ENCODE measurements at regions not wholly inside any gene's neighbourhood (a gene's known extent, or its start where the extent isn't known, plus 50 kb on each side); places are given as distances from the start of the nearest gene placed in this dataset.

- DNase-seq, result peak; percentile 35
These were observed 328.2 kb upstream of the LRATD1 start for GRCh38 chr2:14304326-14304725.

DNA sequence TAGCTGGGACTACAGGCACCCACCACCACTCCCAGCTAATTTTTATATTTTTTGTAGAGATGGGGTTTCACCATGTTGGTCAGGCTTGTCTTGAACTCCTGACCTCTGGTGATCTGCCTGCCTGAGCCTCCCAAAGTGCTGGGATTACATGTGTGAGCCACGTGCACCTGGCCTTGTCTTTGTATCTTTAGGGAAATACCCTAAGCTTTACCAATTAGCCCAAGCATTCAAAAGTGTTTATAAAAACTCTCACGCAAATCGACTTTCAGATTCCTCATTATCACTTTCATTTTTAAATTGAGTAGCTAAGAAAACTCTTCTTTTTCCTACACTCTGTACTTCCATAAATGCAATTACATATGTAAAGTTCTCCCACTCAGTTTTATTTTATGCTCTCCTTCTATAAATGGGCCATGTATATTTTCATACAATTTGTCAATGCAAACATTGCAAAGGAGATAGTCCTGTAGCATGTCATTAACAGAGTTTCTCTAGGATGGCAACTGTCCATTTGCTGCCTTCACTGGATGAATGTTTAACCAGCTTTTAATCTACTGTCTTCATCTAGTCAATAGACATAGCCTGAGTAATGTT is 326.2 kb upstream of the LRATD1 start:
- DNase-seq, result no peak

GRCh38 chr2:14313341-14313740 is 319.2 kb upstream of the LRATD1 start:
- DNase-seq, result no peak

GRCh38 chr2:14316594-14316993 is 315.9 kb upstream of the LRATD1 start:
- no peak for DNase-seq

- DNase-seq, result no peak
These were observed 311.2 kb upstream of the LRATD1 start for GRCh38 chr2:14321357-14321756.

DNA sequence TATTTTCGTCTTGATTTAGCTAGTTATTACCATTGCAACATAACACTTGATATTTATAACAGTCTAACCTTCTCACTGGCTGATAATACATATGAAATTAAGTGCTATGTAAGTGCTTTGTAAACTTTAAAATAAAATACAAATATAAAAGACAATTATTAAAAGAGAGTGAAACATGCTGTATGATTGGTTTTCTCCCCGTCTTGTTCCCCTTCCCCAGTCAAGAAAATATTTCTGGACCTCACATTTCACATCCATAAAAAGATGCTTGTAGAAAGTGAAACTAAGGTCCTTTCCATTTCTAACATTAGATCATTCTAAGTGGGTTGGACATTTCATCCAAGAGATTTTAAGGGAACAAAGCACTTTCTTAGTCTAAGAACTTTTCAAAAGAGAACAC is 310.2 kb upstream of the LRATD1 start:
- DNase-seq, result peak; percentile 31

GRCh38 chr2:14324308-14324707 is 308.2 kb upstream of the LRATD1 start:
- peak; percentile 84 for DNase-seq

DNA sequence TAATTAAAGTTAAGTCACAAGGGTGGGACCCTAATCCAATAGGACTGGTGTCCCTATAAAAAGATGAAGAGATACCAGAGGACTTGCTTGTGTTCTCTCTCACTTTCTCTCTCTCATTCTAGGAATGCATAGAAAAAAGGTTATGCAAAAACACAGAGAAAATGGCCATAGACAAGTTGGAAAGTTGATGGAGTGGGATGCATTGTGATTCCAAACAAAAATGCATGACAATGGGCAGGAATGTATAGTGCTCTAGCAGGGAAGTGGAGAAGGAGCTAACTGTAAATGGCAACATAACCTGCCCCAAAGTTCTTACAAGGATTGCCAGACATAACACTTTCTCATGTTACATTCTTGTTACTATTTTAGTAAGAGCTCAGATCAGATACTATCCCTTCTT is 301.6 kb upstream of the LRATD1 start:
- DNase-seq, result no peak

GRCh38 chr2:14336759-14337382 is 295.6 kb upstream of the LRATD1 start:
- DNase-seq, result peak; percentile 28

GRCh38 chr2:14340703-14341102 is 291.8 kb upstream of the LRATD1 start:
- no peak for DNase-seq

GRCh38 chr2:14342313-14342712 is 290.2 kb upstream of the LRATD1 start:
- DNase-seq, result no peak

DNA sequence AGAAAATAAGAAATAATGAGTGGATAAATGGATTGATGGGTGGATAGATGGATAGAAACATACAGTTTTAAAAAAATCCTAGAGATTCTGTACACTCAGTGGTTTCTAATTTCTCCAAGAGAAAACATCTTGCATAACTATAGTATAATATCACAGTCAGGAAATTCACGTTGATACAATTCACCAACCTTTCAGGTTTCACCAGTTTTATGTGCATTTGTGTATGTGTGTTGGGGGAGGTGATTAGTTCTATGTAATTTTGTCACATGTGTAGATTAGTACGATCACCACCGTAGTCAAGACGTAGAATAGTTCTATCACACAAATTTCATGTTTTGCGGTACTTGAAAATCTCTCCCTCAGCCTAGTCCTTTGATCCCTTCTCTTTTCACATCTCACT is 288.2 kb upstream of the LRATD1 start:
- DNase-seq, result no peak

- no peak for DNase-seq
These were observed 284.3 kb upstream of the LRATD1 start for GRCh38 chr2:14348247-14348646.

- peak; percentile 52 for DNase-seq
These were observed 281.7 kb upstream of the LRATD1 start for GRCh38 chr2:14350856-14351255.

DNA sequence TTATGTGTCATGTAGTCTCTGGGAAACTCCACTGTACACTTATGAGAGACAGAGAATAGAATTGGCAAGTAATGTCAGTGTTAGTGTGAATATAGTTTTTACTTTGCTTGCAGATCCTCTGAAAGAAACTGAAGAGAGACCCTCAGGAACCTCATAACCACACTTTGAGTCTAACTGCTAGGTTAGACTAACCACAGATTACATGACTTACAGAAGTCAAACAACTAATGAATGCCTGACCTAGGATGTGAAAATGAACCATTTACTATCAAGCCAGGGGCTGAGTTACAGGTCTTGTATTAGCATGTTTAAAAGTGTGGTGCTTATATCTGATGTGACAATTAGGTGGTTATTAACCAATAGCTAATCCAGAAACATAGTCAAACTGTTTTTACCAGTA is 280.4 kb upstream of the LRATD1 start:
- no peak for DNase-seq

- no peak for DNase-seq
These were observed 278.3 kb upstream of the LRATD1 start for GRCh38 chr2:14354231-14354630.

DNA sequence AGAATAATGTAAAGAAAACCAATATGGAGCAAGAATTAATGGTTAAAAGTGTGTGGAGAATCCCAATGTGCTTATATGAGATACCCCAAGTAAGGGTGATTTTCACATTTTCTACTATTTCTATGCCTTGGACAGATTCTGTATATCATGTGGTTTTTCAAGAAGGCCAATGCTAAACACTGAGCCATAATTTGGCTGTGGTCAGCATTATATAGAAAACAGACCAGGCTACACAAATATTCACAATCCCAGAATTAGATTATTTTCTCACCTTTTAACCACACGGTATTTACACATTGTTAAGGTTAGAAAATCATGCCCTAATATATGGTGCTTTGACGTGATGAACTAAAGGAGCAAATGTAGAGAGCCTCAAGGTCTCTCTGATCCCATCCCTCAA is 277.4 kb upstream of the LRATD1 start:
- no peak for DNase-seq

DNA sequence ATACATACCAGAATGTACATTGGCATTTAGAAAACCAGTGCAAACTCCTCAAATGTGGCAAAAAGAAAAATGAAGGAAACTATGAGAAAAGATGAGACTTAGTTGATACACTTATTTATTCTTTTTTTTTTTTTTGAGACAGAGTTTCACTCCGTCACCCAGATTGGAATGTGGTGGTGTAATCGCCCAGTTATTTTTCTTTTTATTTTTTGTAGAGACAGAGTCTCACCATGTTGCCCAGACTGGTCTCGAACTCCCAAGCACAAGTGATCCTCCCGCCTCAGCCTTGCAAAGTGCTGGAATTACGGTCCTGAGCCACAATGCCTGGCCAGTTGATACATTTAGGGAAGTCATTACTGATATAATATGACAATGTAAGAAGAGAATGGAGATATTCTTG is 274.2 kb upstream of the LRATD1 start:
- DNase-seq, result no peak

GRCh38 chr2:14358774-14359173 is 273.7 kb upstream of the LRATD1 start:
- DNase-seq, result no peak

DNA sequence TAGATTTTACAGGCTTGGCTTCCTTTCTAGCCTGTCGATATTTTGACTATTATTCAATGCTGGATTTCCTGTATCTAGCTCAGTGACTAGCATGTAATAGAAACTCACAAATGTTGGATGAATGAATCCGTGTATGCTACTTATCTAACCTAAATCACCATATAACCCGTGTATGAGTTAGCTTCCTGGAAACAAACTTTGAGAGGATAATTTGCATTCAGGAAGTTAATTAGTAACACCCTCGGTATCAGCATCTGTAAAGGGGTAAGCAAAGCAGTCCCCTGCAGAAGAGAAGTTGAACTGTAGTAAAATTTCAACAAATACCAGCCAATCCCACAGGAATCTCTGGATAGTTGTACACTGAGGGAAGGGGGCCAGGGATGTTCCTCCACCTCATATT is 269.4 kb upstream of the LRATD1 start:
- DNase-seq, result no peak

GRCh38 chr2:14363976-14364375 is 268.5 kb upstream of the LRATD1 start:
- no peak for DNase-seq

GRCh38 chr2:14364471-14364870 is 268.0 kb upstream of the LRATD1 start:
- no peak for DNase-seq

GRCh38 chr2:14385043-14385442 is 247.5 kb upstream of the LRATD1 start:
- peak; percentile 34 for DNase-seq

- no peak for DNase-seq
These were observed 245.2 kb upstream of the LRATD1 start for GRCh38 chr2:14387332-14387731.

DNA sequence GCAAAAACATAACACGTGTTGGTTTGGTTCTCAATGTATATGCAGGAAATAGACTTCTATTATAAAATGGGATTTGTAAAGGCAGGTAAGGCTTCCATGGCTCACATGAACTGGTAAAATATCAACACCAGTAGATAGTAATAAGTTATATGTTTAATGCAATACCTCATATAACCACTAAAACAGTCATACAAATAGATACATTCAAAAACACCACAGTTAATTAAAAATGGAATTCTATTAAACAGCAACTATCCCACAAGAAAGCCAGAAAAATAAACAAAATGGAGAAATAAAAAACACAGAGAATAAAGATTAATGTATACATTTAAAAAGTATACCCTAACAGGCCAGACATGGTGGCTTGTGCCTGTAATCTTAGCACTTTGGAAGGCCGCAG is 243.8 kb upstream of the LRATD1 start:
- DNase-seq, result no peak

All from HCEC 1CT (cell line).